NCI-H526 treated with DMSO at 0.1 percent for 48 hours (cell line): ENCODE measurements at regions not wholly inside any gene's neighbourhood (a gene's known extent, or its start where the extent isn't known, plus 50 kb on each side); places are given as distances from the start of the nearest gene placed in this dataset.

ENCODE experiments used
- DNase-seq: peaks from one replicate; lab custom pipeline; 2025; lab: John Stamatoyannopoulos, UW

- DNase-seq: no peak
Measured at GRCh38 chr14:104387022-104388010, 192.2 kb upstream of the C14orf180 start.

- no peak for DNase-seq
Measured at GRCh38 chr14:104388011-104388521, 191.5 kb upstream of the C14orf180 start.

- DNase-seq: no peak
Measured at GRCh38 chr14:104388541-104389325, 190.8 kb upstream of the C14orf180 start.

- DNase-seq: no peak
Measured at GRCh38 chr14:104389326-104390220, 190.0 kb upstream of the C14orf180 start.

- DNase-seq: no peak
Measured at GRCh38 chr14:104390221-104390931, 189.2 kb upstream of the C14orf180 start.

- DNase-seq: peak; percentile 49
Measured at GRCh38 chr14:104390941-104391901, 188.3 kb upstream of the C14orf180 start.

GRCh38 chr14:104392001-104392395, 187.6 kb upstream of the C14orf180 start:
- DNase-seq: no peak

GRCh38 chr14:104392396-104393198, 187.0 kb upstream of the C14orf180 start:
- no peak for DNase-seq

- DNase-seq: no peak
Measured at GRCh38 chr14:104393199-104393897, 186.2 kb upstream of the C14orf180 start.

GRCh38 chr14:104393898-104394381, 185.6 kb upstream of the C14orf180 start:
- no peak for DNase-seq

- DNase-seq: peak; percentile 13
Measured at GRCh38 chr14:104394409-104394851, 185.1 kb upstream of the C14orf180 start.

- DNase-seq: no peak
Measured at GRCh38 chr14:104395276-104395675, 184.3 kb upstream of the C14orf180 start.

GRCh38 chr14:104395941-104396681, 183.5 kb upstream of the C14orf180 start:
- peak; percentile 82 for DNase-seq

GRCh38 chr14:104396682-104397470, 182.7 kb upstream of the C14orf180 start:
- no peak for DNase-seq

- DNase-seq: no peak
Measured at GRCh38 chr14:104397956-104398355, 181.6 kb upstream of the C14orf180 start.

GRCh38 chr14:104398656-104399055, 180.9 kb upstream of the C14orf180 start:
- DNase-seq: no peak
